Activated CD4-positive, alpha-beta T cell treated with anti-CD3 and anti-CD28 coated beads, Interleukin-2, Interleukin-6, amounts not matched to agents 100 ng/mL and 50 ng/mL, durations not matched to agents 16 hours and 8 hours (primary cell): ENCODE measurements at regions not wholly inside any gene's neighbourhood (a gene's known extent, or its start where the extent isn't known, plus 50 kb on each side); places are given as distances from the start of the nearest gene placed in this dataset.
"Not testable (repeated sequence)": the region's sequence is repeated elsewhere in the genome, so short reads cannot be mapped to it uniquely, and the experiment has no call there.

Source experiments
- DNase-seq: peaks from one replicate; pipeline ENCODE4 v3.0.0-alpha.2; 2020

GRCh38 chr6:86456821-86457220 is 480.5 kb upstream of the HTR1E start:
- no peak for DNase-seq

DNA sequence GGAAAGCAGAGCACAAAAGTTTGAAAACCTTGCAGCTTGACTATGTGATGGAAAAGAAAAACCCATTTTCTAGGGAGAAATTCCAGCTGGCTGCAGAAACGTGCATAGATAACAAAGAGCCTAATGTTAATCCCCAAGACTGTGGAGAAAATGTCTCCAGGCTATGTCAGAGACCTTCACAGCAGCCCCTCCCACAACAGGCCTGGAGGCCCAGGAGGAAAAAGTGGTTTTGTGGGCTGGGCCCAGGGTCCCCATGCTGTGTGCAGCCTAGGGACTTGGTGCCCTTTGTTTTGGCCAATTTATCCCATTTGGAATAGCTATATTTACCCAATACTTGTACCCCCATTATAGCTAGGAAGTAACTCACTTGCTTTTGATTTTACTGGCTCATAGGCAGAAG is 484.1 kb upstream of the HTR1E start:
- DNase-seq = no peak

- no peak for DNase-seq
Observed at GRCh38 chr6:86448398-86448797, 488.9 kb upstream of the HTR1E start.

DNA sequence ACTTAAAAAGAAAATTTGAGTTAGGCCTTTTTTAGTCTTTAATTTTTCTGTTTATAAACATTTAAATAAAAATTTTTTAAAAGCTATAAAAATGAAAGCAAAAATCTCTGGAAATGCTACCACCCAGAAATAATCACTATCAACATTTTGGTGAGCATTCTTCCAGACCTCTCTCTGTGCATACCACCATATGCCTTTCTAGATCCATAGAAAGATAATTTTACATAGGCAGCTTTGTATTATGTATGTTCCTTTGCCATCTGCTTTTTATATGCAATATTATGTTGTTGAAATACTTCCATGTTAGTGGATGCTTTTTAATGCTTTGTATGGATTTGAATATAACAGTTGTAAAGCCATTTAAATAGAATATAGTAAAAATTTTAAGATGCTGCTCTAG is 496.7 kb upstream of the HTR1E start:
- DNase-seq = no peak

GRCh38 chr6:86423571-86423970 is 513.8 kb upstream of the HTR1E start:
- DNase-seq = no peak

DNA sequence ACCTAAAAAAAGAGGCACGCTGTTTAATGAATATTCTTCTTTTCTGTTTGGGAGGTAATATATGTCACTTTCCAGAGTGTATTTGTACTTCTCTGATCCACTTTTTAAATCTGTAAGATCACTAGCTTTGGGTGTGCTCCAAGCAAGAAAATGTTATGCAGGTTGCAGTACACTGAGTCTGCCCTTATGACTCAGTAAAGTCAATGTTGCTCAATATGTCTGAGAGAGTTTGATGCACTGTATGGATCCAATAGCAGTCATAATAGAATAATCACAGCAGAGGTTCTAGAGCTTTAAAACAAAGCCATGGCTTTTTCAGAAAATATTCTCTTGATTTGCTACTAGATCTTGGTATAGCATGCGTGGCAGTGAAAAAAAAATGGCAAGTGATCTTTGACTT is 525.3 kb upstream of the HTR1E start:
- no peak for DNase-seq

DNA sequence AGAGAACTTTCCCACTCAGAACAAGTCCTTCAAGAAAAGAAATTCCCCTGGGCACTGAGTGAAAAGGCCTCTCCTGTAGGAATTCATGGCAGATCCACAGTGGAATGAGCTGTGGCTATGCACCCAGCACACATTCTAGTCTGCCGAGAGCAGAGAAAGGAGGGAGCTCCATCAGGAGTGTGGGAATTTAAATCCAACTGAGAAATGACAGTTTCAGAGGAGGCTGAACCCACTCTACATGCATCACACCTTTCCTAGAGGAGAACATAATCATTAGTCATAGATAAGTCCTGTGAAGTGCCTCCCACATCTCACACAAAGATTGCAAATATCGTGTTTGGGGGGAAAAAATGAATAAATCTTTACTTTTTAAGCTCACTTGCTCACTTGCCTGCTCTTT is 530.2 kb upstream of the HTR1E start:
- DNase-seq = no peak

DNA sequence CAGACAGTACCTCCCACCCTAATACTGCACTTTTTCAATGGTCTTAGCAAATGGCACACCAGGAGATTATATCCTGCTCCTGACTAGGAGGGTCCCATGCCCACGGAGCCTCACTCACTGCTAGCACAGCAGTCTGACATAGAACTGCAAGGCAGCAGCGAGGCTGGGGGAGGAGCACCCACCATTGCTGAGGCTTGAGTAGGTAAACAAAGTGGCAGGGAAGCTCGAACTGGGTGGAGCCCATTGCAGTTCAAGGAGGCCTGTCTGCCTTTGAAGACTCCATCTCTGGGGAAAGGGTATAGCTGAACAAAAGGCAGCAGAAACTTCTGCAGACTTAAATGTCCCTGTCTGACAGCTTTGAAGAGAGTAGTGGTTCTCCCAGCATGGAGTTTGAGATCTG is 544.5 kb upstream of the HTR1E start:
- DNase-seq = not testable (repeated sequence)

DNA sequence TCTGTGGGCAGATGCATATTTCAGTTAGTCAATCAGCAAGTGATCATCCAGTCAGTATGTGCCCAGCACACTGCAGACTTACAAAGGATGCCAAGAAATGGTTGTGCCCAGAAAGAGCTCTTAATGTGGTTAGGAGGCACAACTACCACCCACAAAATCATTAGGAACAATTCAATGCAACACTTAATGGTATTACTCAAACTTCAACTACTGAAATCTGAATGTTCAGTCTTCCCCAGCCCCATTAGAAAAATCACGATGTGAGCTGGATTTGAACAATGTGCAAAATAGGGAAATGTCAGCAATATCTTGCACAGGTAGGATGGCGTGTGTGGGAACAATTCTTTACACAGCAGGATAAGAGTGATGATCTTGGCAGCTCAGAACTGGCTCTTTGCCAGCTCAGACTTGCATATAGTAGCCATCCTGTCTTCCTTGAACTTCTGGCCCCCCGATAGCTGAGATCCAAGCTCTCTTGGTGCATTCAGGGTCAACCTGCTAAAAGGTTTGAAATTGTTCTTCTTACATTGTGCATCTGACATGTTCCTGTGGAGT is 556.7 kb upstream of the HTR1E start:
- DNase-seq = no peak

DNA sequence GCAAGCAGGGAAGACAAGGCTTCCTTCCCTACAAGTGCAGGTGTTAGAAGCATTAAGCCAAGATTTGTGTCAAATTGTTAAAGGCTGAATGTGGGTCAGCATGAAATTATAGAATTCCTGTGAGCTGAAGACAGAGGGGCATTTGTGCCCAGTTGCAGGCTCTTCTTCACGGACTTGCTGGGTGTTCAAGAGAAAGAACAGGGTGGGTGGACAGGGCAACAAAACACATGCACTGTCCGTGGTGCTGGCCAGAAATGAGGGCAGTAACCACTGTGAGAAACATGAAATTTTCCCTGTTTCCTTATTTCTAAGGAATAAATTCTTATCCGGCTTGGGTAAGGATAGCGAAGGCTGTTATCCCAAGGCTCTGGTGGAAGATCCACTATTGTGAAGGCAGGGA is 579.5 kb upstream of the HTR1E start:
- DNase-seq = no peak

DNA sequence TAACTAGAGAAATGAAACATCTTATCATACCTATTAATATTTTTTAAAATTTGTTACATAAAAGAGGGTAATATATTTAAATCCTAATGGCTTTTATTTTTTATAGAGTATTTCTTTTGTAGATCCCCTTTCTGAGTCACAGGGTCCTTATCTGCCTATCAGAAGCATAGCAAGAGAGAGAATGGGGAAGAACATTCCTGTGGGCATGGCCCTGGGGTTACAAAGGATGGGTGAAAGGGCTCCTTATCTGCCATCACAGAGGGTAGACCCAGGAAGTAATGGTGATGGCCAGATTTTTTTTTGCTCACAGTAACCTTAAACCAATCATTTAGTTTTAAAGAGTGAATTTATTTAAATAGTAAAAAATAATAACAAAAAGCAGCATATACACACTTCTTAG is 582.1 kb upstream of the HTR1E start:
- DNase-seq = no peak

- DNase-seq = no peak
Observed at GRCh38 chr6:86331919-86332318, 605.4 kb upstream of the HTR1E start.

GRCh38 chr6:86331265-86331840 is 606.0 kb upstream of the HTR1E start:
- no peak for DNase-seq

DNA sequence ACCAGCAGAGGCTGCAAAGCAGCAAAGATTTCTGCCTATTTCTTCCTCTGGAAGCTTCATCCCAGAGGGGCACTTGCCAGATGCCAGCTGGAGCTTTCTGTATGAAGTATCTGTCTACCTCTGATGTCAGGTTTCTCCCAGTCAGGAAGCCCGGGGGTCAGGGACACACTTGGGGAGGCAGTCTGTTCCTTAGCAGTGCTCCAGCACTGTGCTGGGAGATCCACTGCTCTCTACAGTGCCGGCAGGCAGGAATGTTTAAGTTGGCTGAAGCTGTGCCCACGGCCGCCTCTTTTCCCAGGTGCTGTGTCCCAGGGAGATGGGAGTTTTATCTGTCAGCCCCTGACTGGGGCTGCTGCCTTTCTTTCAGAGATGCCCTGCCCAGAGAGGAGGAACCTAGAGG is 631.1 kb upstream of the HTR1E start:
- no peak for DNase-seq

- DNase-seq = no peak
Observed at GRCh38 chr6:86285876-86286275, 643.2 kb upstream of the SYNCRIP start.

DNA sequence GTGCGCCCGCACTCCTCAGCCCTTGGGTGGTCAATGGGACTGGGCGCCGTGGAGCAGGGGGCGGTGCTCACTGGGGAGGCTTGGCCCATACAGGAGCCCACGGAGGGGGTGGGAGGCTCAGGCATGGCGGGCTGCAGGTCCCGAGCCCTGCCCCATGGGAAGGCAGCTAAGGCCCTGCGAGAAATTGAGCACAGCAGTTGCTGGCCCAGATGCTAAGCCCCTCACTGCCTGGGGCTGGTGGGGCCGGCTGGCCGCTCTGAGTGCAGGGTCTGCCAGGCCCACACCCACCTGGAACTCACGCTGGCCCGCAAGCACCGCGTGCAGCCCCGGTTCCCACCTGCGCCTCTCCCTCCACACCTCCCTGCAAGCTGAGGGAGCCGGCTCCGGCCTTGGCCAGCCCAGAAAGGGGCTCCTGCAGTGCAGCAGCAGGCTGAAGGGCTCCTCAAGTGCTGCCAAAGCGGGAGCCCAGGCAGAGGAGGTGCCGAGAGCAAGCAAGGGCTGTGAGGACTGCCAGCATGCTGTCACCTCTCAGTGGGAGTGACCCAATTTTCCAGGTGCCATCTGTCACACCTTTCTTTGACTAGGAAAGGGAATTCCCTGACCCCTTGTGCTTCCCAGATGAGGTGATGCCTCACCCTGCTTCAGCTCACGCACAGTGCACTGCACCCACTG is 642.3 kb upstream of the SYNCRIP start:
- DNase-seq = not testable (repeated sequence)

GRCh38 chr6:86283596-86283995 is 640.9 kb upstream of the SYNCRIP start:
- DNase-seq = not testable (repeated sequence)

DNA sequence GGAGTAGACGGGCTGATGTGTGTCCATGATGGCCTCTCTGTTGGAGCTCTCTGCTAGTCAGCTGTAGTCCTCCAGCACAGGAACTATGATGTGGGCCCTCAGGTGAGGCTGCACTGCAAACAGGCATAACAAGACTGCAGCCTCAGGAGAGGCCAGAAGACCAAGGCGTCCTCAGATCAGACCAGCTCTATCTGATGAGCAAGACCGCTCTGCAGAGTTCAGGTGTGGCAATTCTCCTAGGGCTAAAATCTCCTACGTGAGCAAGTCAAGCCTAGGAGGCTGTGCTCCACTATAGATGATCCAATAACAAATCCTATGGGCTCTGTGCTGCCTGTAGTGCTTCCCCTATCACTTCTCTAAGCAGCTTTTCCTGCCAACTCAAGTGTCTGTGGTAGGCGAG is 633.4 kb upstream of the SYNCRIP start:
- DNase-seq = no peak

GRCh38 chr6:86273936-86274335 is 631.2 kb upstream of the SYNCRIP start:
- no peak for DNase-seq

DNA sequence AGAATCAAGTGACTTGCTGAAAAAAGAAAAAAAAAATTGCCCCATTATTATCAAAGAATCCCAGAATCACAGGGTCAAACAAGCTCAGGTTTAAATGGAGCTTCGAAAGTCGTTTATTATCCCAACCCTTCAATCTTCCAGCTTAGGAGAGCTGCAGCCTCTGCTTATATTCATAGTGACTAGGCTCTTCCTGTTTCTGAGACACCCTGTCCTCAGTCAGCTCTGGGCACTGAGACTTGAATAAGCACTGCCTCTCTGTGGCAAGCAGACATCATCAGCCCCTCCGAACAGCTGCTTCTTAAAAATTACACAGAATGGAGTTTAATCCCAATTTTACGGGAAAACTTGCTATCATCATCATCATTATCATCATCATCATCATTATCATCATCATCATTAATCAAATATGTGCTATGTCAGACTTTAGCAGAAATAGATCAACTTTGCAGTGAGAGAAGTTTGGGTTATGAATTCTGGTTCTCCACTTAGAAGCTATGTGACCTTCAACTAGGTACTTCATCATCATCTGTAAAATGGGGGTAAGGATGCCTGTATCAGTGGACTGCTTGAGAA is 614.0 kb upstream of the SYNCRIP start:
- no peak for DNase-seq

DNA sequence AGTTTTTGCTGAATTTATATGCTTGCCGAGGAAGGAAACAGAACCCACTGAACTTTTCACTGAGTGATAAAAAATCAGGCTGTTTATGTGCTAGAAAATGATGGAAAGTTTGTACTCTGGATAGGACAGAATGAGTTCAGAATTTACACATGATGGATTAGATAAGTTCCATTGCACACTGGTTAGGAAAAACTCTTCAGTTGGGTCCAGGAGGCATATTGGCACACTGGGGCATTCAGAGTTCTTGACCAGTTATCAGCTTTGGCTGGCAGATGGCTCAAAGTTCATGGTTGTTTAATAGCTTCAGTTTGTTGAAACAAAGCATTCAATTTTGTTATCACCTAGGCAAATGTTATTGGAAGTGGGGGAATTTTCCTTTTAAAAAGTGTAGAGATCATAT is 613.3 kb upstream of the SYNCRIP start:
- DNase-seq = no peak

DNA sequence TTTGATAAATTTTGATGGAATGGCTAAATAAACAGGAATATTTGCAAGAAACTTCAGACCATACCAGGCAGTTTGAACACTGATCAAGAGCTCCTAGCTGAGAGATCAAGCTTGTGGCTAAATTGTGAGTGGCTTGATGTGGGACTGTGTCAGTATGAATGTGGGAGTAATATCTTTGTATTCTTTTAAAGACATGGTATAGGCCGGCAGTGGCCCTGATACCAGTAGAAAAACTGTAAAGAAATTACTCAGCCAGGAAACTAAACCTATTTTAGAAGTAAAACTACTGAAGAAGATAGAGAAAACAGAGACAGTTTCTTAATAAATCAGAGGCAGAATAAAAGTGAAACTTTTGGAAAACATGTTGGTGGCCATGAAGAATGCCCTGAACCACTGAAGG is 608.4 kb upstream of the SYNCRIP start:
- DNase-seq = peak; percentile 15

- no peak for DNase-seq
Observed at GRCh38 chr6:86217906-86218305, 575.2 kb upstream of the SYNCRIP start.

- no peak for DNase-seq
Observed at GRCh38 chr6:86215323-86215722, 572.6 kb upstream of the SYNCRIP start.

- no peak for DNase-seq
Observed at GRCh38 chr6:86205980-86206379, 563.3 kb upstream of the SYNCRIP start.
